HG03175 (cell line): ENCODE measurements at regions not wholly inside any gene's neighbourhood (a gene's known extent, or its start where the extent isn't known, plus 50 kb on each side); places are given as distances from the start of the nearest gene placed in this dataset.

Source experiments
- ATAC-seq: cut with Tn5 transposase; IDR thresholded peaks from one replicate; pipeline ENCODE4 v1.9.1; 2021; ENCODE audit warnings: mild to moderate bottlenecking, moderate library complexity; ENCODE audit not compliant: unreplicated experiment

DNA sequence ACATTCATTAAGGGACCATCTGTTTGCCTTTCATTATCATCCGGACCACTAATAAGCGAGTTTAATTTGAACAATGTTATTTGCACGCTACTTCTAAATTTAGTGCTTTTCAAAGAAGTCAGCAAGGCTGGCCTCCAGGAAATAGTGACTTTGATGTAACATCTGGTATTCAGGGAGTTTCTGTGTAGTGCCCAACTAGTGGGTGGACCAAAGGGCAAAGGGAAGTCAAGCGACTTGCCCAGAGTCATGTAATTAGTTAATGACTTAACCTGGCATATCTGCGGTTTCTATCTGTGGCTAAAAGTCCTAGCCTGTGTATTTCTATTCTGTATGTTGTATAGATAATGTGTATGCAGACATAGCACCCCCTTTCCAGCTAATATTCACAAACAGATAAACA, 56.3 kb upstream of the LCORL start:
- no peak for ATAC-seq

GRCh38 chr4:18075823-18076433, 54.4 kb upstream of the LCORL start:
- ATAC-seq: no peak

DNA sequence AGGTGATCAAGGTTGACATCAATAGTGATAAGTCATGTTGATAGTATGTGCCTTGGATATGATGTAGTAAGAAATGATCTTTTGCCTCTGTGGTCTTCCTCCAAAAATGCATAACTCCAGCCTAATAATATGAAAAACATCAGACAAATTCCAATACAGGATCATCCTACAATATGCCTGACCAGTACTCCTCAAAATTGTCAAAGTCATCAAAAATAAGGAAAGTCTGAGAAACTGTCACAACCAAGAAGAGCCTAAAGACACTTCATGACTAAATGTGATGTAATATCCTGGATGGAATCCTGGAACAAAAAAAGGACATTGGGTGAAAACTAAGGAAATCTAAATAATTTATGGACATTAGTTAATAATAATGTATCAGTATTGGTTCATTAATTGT, 50.3 kb upstream of the LCORL start:
- no peak for ATAC-seq
